GM23338 (cell line): ENCODE measurements at regions not wholly inside any gene's neighbourhood (a gene's known extent, or its start where the extent isn't known, plus 50 kb on each side); places are given as distances from the start of the nearest gene placed in this dataset.
"Not testable (repeated sequence)": the region's sequence is repeated elsewhere in the genome, so short reads cannot be mapped to it uniquely, and the experiment has no call there.

Experiments used
- ATAC-seq: fragments of 200-7000 bp; cut with Tn5 transposase; 3 replicates; pipeline ENCODE4 v1.9.1; 2020
- DNase-seq: peaks from one replicate; pipeline ENCODE4 v3.0.0-alpha.2; 2015; ENCODE audit warnings: low spot score
- H2AFZ ChIP-seq: fragments of 200-600 bp; sonication (generic); 2 replicates; pipeline ENCODE4 v1.8.0; 2016; ENCODE audit warnings: antibody characterized with exemption, mild to moderate bottlenecking, moderate library complexity
- H3F3A ChIP-seq: fragments of 200-600 bp; sonication (generic); replicated peaks from 2 replicates; pipeline ENCODE4 v1.8.0; 2017; ENCODE audit warnings: antibody characterized with exemption, mixed run types, low read depth
- H3K27ac ChIP-seq: fragments of 200-600 bp; sonication (generic); 2 replicates; pipeline ENCODE4 v1.6.1; 2016; ENCODE audit warnings: low read depth
- H3K27me3 ChIP-seq: fragments of 200-600 bp; sonication (generic); 2 replicates; pipeline ENCODE4 v1.8.0; 2016; ENCODE audit warnings: mild to moderate bottlenecking, mixed run types, moderate library complexity; ENCODE audit not compliant: insufficient read depth
- H3K36me3 ChIP-seq: fragments of 200-600 bp; sonication (generic); 2 replicates; pipeline ENCODE4 v1.8.0; 2016; ENCODE audit warnings: mild to moderate bottlenecking; ENCODE audit not compliant: insufficient read depth
- H3K4me1 ChIP-seq: fragments of 200-600 bp; sonication (generic); 2 replicates; pipeline ENCODE4 v1.8.0; 2016; ENCODE audit warnings: mild to moderate bottlenecking, moderate library complexity; ENCODE audit not compliant: insufficient read depth
- H3K4me2 ChIP-seq: fragments of 200-600 bp; sonication (generic); 2 replicates; pipeline ENCODE4 v1.7.1; 2017; ENCODE audit warnings: mixed run types
- H3K4me3 ChIP-seq: fragments of 200-600 bp; sonication (generic); 2 replicates; pipeline ENCODE4 v1.6.1; 2016; ENCODE audit warnings: mixed run types
- H3K79me2 ChIP-seq: fragments of 200-600 bp; sonication (generic); replicated peaks from 2 replicates; pipeline ENCODE4 v1.8.0; 2017; ENCODE audit warnings: mild to moderate bottlenecking; ENCODE audit not compliant: insufficient read depth
- H3K9me2 ChIP-seq: fragments of 200-600 bp; sonication (generic); 2 replicates; pipeline ENCODE4 v1.8.0; 2017; ENCODE audit not compliant: insufficient read depth
- H4K20me1 ChIP-seq: fragments of 200-600 bp; sonication (generic); replicated peaks from 2 replicates; pipeline ENCODE4 v1.8.0; 2017; ENCODE audit warnings: mild to moderate bottlenecking; ENCODE audit not compliant: insufficient read depth
- H3K27ac Mint-ChIP-seq: 2 replicates; pipeline ENCODE4 v1.8.0; 2020; ENCODE audit warnings: inconsistent platforms, mild to moderate bottlenecking, moderate library complexity, mixed read lengths
- H3K27me3 Mint-ChIP-seq: 3 replicates; pipeline ENCODE4 v1.8.0; 2022; ENCODE audit warnings: low read depth, mild to moderate bottlenecking, moderate library complexity, mixed read lengths, inconsistent platforms; ENCODE audit not compliant: insufficient read depth, poor library complexity
- H3K36me3 Mint-ChIP-seq: 3 replicates; pipeline ENCODE4 v1.8.0; 2021; ENCODE audit warnings: low read depth, mild to moderate bottlenecking, inconsistent platforms, moderate library complexity, mixed read lengths
- H3K4me1 Mint-ChIP-seq: 3 replicates; pipeline ENCODE4 v1.8.0; 2020; ENCODE audit warnings: mild to moderate bottlenecking, inconsistent platforms, mixed read lengths
- H3K4me3 Mint-ChIP-seq: 3 replicates; pipeline ENCODE4 v1.8.0; 2021; ENCODE audit warnings: moderate library complexity, mild to moderate bottlenecking, inconsistent platforms, mixed read lengths
- H3K9me3 Mint-ChIP-seq: 3 replicates; pipeline ENCODE4 v1.8.0; 2020; ENCODE audit warnings: moderate library complexity, mild to moderate bottlenecking, inconsistent platforms, mixed read lengths
- CREB1 ChIP-seq: fragments of 250-450 bp; sonication (Bioruptor Pico); IDR thresholded peaks from 2 replicates; pipeline ENCODE4 v1.5.0; 2020; ENCODE audit warnings: low read depth, mild to moderate bottlenecking, moderate library complexity
- ETS1 ChIP-seq: IDR thresholded peaks from 2 replicates; pipeline ENCODE4 v1.6.1; 2016; ENCODE audit warnings: antibody characterized with exemption
- EZH2 ChIP-seq: fragments of 200-600 bp; sonication (generic); IDR thresholded peaks from one replicate; pipeline ENCODE4 v1.8.0; 2017; ENCODE audit warnings: antibody characterized with exemption, mild to moderate bottlenecking, low read depth; ENCODE audit not compliant: unreplicated experiment
- EZH2phosphoT487 ChIP-seq: fragments of 200-600 bp; sonication (generic); IDR thresholded peaks from one replicate; pipeline ENCODE4 v1.8.1; 2018; ENCODE audit warnings: antibody characterized with exemption; ENCODE audit not compliant: unreplicated experiment
- JUNB ChIP-seq: IDR thresholded peaks from one replicate; pipeline ENCODE4 v1.6.1; 2016; ENCODE audit warnings: antibody characterized with exemption; ENCODE audit not compliant: unreplicated experiment
- NANOG ChIP-seq: IDR thresholded peaks from 2 replicates; pipeline ENCODE4 v1.6.1; 2016; ENCODE audit warnings: antibody characterized with exemption, borderline replicate concordance
- POLR2AphosphoS5 ChIP-seq: IDR thresholded peaks from 2 replicates; pipeline ENCODE4 v1.6.1; 2016; ENCODE audit warnings: antibody characterized with exemption, low read depth
- STAT1 ChIP-seq: IDR thresholded peaks from one replicate; pipeline ENCODE4 v1.6.1; 2016; ENCODE audit warnings: antibody characterized with exemption; ENCODE audit not compliant: unreplicated experiment
- ZNF114 ChIP-seq: fragments of 250-450 bp; sonication (Bioruptor Pico); IDR thresholded peaks from 2 replicates; pipeline ENCODE4 v1.5.0; 2020; ENCODE audit warnings: mild to moderate bottlenecking, moderate library complexity
- ZNF331 ChIP-seq: fragments of 250-450 bp; sonication (Bioruptor Pico); IDR thresholded peaks from 2 replicates; pipeline ENCODE4 v1.5.0; 2020; ENCODE audit warnings: low read depth, mild to moderate bottlenecking, moderate library complexity
- TF ChIP-seq, protein P1 (sequence below): IDR thresholded peaks from one replicate; pipeline ENCODE4 v1.6.1; 2018; ENCODE audit warnings: antibody characterized with exemption; ENCODE audit not compliant: unreplicated experiment
- TF ChIP-seq, protein P2 (sequence below), 2 experiments: fragments of 200-600 bp in 1 of 2; sonication (generic) in 1 of 2; conservative IDR thresholded peaks; 2 replicates each; pipeline versions ENCODE4 v1.5.1 to v1.6.1; 2016 to 2017; ENCODE audit warnings: antibody characterized with exemption in 2 of 2, low read depth in 2 of 2, mild to moderate bottlenecking in 2 of 2, moderate library complexity in 1 of 2
- TF ChIP-seq, protein P3 (sequence below): fragments of 250-450 bp; sonication (Bioruptor Pico); IDR thresholded peaks from 2 replicates; pipeline ENCODE4 v1.5.0; 2020; ENCODE audit warnings: mild to moderate bottlenecking, moderate library complexity

GRCh38 chr18:78273876-78274275 is 705.7 kb upstream of the SALL3 start:
- H3K9me3 Mint-ChIP-seq = peaks cover 86% of the 10 kb centered on the region
- H3K27ac Mint-ChIP-seq = no peak overlapping the region
- no peak overlapping the region for H3K27ac ChIP-seq
- DNase-seq (no peak), ATAC-seq (no peak)
- no peaks in the 10 kb centered on the region for H3K36me3 ChIP-seq
- no peaks in the 10 kb centered on the region for H3F3A ChIP-seq
- H3K36me3 Mint-ChIP-seq = peaks cover 23% of the 10 kb centered on the region; the same call in 2 of the 3 replicates
- no peaks in the 10 kb centered on the region for H3K27me3 ChIP-seq
- no peak overlapping the region for H3K4me3 Mint-ChIP-seq
- no peaks in the 10 kb centered on the region for H4K20me1 ChIP-seq
- H3K4me3 ChIP-seq = no peak overlapping the region
- no peak overlapping the region for H2AFZ ChIP-seq
- TF ChIP-seq, protein P1, sequence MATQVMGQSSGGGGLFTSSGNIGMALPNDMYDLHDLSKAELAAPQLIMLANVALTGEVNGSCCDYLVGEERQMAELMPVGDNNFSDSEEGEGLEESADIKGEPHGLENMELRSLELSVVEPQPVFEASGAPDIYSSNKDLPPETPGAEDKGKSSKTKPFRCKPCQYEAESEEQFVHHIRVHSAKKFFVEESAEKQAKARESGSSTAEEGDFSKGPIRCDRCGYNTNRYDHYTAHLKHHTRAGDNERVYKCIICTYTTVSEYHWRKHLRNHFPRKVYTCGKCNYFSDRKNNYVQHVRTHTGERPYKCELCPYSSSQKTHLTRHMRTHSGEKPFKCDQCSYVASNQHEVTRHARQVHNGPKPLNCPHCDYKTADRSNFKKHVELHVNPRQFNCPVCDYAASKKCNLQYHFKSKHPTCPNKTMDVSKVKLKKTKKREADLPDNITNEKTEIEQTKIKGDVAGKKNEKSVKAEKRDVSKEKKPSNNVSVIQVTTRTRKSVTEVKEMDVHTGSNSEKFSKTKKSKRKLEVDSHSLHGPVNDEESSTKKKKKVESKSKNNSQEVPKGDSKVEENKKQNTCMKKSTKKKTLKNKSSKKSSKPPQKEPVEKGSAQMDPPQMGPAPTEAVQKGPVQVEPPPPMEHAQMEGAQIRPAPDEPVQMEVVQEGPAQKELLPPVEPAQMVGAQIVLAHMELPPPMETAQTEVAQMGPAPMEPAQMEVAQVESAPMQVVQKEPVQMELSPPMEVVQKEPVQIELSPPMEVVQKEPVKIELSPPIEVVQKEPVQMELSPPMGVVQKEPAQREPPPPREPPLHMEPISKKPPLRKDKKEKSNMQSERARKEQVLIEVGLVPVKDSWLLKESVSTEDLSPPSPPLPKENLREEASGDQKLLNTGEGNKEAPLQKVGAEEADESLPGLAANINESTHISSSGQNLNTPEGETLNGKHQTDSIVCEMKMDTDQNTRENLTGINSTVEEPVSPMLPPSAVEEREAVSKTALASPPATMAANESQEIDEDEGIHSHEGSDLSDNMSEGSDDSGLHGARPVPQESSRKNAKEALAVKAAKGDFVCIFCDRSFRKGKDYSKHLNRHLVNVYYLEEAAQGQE = no peak
- TF ChIP-seq CREB1 (no peak), STAT1 (no peak), ETS1 (no peak), EZH2 (no peak), EZH2phosphoT487 (no peak), JUNB (no peak), NANOG (no peak), ZNF114 (no peak), ZNF331 (no peak), POLR2AphosphoS5 (no peak)
- TF ChIP-seq, protein P2, sequence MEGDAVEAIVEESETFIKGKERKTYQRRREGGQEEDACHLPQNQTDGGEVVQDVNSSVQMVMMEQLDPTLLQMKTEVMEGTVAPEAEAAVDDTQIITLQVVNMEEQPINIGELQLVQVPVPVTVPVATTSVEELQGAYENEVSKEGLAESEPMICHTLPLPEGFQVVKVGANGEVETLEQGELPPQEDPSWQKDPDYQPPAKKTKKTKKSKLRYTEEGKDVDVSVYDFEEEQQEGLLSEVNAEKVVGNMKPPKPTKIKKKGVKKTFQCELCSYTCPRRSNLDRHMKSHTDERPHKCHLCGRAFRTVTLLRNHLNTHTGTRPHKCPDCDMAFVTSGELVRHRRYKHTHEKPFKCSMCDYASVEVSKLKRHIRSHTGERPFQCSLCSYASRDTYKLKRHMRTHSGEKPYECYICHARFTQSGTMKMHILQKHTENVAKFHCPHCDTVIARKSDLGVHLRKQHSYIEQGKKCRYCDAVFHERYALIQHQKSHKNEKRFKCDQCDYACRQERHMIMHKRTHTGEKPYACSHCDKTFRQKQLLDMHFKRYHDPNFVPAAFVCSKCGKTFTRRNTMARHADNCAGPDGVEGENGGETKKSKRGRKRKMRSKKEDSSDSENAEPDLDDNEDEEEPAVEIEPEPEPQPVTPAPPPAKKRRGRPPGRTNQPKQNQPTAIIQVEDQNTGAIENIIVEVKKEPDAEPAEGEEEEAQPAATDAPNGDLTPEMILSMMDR (conservative IDR thresholded peaks at IDR 0.05; ENCODE audit: low read depth in 2 of 2) = no peak
- TF ChIP-seq, protein P3, sequence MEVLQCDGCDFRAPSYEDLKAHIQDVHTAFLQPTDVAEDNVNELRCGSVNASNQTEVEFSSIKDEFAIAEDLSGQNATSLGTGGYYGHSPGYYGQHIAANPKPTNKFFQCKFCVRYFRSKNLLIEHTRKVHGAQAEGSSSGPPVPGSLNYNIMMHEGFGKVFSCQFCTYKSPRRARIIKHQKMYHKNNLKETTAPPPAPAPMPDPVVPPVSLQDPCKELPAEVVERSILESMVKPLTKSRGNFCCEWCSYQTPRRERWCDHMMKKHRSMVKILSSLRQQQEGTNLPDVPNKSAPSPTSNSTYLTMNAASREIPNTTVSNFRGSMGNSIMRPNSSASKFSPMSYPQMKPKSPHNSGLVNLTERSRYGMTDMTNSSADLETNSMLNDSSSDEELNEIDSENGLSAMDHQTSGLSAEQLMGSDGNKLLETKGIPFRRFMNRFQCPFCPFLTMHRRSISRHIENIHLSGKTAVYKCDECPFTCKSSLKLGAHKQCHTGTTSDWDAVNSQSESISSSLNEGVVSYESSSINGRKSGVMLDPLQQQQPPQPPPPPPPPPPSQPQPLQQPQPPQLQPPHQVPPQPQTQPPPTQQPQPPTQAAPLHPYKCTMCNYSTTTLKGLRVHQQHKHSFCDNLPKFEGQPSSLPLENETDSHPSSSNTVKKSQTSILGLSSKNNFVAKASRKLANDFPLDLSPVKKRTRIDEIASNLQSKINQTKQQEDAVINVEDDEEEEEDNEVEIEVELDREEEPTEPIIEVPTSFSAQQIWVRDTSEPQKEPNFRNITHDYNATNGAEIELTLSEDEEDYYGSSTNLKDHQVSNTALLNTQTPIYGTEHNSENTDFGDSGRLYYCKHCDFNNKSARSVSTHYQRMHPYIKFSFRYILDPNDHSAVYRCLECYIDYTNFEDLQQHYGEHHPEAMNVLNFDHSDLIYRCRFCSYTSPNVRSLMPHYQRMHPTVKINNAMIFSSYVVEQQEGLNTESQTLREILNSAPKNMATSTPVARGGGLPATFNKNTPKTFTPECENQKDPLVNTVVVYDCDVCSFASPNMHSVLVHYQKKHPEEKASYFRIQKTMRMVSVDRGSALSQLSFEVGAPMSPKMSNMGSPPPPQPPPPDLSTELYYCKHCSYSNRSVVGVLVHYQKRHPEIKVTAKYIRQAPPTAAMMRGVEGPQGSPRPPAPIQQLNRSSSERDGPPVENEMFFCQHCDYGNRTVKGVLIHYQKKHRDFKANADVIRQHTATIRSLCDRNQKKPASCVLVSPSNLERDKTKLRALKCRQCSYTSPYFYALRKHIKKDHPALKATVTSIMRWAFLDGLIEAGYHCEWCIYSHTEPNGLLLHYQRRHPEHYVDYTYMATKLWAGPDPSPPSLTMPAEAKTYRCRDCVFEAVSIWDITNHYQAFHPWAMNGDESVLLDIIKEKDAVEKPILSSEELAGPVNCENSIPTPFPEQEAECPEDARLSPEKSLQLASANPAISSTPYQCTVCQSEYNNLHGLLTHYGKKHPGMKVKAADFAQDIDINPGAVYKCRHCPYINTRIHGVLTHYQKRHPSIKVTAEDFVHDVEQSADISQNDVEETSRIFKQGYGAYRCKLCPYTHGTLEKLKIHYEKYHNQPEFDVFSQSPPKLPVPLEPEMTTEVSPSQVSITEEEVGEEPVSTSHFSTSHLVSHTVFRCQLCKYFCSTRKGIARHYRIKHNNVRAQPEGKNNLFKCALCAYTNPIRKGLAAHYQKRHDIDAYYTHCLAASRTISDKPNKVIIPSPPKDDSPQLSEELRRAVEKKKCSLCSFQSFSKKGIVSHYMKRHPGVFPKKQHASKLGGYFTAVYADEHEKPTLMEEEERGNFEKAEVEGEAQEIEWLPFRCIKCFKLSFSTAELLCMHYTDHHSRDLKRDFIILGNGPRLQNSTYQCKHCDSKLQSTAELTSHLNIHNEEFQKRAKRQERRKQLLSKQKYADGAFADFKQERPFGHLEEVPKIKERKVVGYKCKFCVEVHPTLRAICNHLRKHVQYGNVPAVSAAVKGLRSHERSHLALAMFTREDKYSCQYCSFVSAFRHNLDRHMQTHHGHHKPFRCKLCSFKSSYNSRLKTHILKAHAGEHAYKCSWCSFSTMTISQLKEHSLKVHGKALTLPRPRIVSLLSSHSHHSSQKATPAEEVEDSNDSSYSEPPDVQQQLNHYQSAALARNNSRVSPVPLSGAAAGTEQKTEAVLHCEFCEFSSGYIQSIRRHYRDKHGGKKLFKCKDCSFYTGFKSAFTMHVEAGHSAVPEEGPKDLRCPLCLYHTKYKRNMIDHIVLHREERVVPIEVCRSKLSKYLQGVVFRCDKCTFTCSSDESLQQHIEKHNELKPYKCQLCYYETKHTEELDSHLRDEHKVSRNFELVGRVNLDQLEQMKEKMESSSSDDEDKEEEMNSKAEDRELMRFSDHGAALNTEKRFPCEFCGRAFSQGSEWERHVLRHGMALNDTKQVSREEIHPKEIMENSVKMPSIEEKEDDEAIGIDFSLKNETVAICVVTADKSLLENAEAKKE (CRISPR knock-in tag) = no peak
- no peak overlapping the region for H3K4me2 ChIP-seq
- H3K27me3 Mint-ChIP-seq = no peaks in the 10 kb centered on the region
- H3K9me2 ChIP-seq = no peaks in the 10 kb centered on the region
- no peaks in the 10 kb centered on the region for H3K79me2 ChIP-seq
- no peaks in the 10 kb centered on the region for H3K4me1 Mint-ChIP-seq
- no peaks in the 10 kb centered on the region for H3K4me1 ChIP-seq

DNA sequence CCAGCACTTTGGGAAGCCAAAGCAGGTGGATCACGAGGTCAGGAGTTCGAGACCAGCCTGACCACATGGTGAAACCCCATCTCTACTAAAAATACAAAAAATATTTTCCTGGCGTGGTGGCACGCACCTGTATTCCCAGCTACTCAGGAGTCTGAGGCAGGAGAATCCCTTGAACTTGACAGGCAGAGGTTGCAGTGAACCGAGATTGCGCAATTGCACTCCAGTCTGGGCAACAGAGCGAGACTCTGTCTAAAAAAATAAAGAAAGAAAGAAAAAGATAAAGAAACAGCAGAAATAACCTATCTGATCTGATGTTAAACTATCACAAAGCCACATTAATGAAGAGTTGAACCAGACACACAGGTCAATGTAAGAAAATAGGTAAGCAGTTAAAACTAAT is 696.2 kb upstream of the SALL3 start:
- DNase-seq, H3K9me2 ChIP-seq, H2AFZ ChIP-seq, H3K4me2 ChIP-seq, H3K27ac Mint-ChIP-seq, H3K27me3 Mint-ChIP-seq, H3K4me3 Mint-ChIP-seq, H3K36me3 ChIP-seq, H3F3A ChIP-seq, H3K79me2 ChIP-seq, H3K27me3 ChIP-seq, H3K4me3 ChIP-seq, H4K20me1 ChIP-seq, ATAC-seq, H3K4me1 ChIP-seq, H3K4me1 Mint-ChIP-seq, H3K27ac ChIP-seq: not testable (repeated sequence)
- peaks cover 21% of the 10 kb centered on the region; the same call in 2 of the 3 replicates for H3K36me3 Mint-ChIP-seq
- H3K9me3 Mint-ChIP-seq = peaks cover 86% of the 10 kb centered on the region
